Ishikawa (cell line): ENCODE measurements at regions not wholly inside any gene's neighbourhood (a gene's known extent, or its start where the extent isn't known, plus 50 kb on each side); places are given as distances from the start of the nearest gene placed in this dataset.

Source experiments
- CEBPB ChIP-seq: IDR thresholded peaks from 2 replicates; pipeline ENCODE4 v1.6.1; 2012
- CREB1 ChIP-seq: IDR thresholded peaks from 2 replicates; pipeline ENCODE4 v1.6.1; 2012; ENCODE audit warnings: low read depth
- EGR1 ChIP-seq: IDR thresholded peaks from 2 replicates; pipeline ENCODE4 v1.6.1; 2012
- EP300 ChIP-seq: IDR thresholded peaks from 2 replicates; pipeline ENCODE4 v1.6.1; 2012; ENCODE audit warnings: borderline replicate concordance
- FOXM1 ChIP-seq: IDR thresholded peaks from 2 replicates; pipeline ENCODE4 v1.6.1; 2012; ENCODE audit warnings: low read depth, borderline replicate concordance
- NFIC ChIP-seq: IDR thresholded peaks from 2 replicates; pipeline ENCODE4 v1.6.1; 2012
- RAD21 ChIP-seq: IDR thresholded peaks from 2 replicates; pipeline ENCODE4 v1.6.1; 2012; ENCODE audit warnings: low read depth
- TAF1 ChIP-seq: IDR thresholded peaks from 2 replicates; pipeline ENCODE4 v1.6.1; 2012; ENCODE audit warnings: low read depth, mild to moderate bottlenecking
- TCF12 ChIP-seq: IDR thresholded peaks from 2 replicates; pipeline ENCODE4 v1.6.1; 2012; ENCODE audit warnings: low read depth
- TEAD4 ChIP-seq: IDR thresholded peaks from 2 replicates; pipeline ENCODE4 v1.6.1; 2012
- YY1 ChIP-seq: IDR thresholded peaks from 2 replicates; pipeline ENCODE4 v1.6.1; 2012; ENCODE audit warnings: low read depth
- ZBTB7A ChIP-seq: IDR thresholded peaks from 2 replicates; pipeline ENCODE4 v1.6.1; 2012; ENCODE audit warnings: low read depth
- TF ChIP-seq, protein P1 (sequence below): IDR thresholded peaks from 2 replicates; pipeline ENCODE4 v1.6.1; 2012; ENCODE audit warnings: low read depth, mild to moderate bottlenecking
- TF ChIP-seq, protein P2 (sequence below): IDR thresholded peaks from 2 replicates; pipeline ENCODE4 v1.6.1; 2012
- TF ChIP-seq, protein P3 (sequence below): IDR thresholded peaks from 2 replicates; pipeline ENCODE4 v1.6.1; 2012

DNA sequence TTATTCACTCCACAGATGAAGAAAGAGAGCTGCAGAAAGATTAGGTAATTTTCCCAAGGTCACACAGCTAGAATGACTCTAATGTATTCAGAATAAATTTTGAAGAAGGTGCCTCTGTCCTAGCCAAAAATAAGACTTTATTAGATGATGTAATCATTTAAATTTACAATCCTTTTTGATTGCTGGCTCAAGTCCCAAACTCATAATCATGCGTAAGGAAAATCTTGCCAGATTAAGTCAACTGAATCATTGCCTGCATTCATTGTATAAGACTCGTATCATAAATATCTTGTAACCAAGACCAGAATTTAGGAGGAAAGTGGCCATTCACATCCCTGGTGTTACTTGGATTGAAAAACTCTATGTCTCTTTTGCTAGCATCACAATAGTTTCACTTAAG lies 53.1 kb upstream of the STK39 start:
- TF ChIP-seq TEAD4 = no peak

DNA sequence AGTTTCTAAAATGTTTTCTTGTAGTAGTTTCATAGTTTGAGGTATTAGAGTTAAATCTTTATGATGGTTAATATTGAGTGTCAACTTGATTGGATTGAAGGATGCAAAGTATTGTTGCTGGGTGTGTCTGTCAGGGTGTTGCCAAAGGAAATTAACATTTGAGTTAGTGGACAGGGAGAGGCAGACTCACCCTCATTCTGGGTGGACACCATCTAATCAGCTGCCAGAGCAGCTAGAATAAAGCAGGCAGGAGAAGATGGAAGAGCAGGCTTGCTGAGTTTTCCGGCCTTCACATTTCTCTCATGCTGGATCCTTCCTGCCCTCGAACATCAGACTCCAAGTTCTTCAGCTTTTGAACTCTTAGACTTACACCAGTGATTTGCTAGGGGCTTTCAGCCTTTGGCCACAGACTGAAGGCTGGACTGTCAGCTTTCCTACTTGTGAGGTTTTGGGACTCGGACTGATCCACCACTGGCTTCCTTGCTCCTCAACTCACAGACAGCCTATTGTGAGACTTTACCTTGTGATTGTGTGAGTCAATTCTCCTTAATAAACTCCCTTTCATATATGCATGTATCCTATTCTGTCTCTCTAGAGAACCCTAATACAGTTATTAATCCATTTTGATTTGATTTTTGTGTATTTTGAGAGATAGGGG lies 56.8 kb upstream of the STK39 start:
- TF ChIP-seq, protein P1, sequence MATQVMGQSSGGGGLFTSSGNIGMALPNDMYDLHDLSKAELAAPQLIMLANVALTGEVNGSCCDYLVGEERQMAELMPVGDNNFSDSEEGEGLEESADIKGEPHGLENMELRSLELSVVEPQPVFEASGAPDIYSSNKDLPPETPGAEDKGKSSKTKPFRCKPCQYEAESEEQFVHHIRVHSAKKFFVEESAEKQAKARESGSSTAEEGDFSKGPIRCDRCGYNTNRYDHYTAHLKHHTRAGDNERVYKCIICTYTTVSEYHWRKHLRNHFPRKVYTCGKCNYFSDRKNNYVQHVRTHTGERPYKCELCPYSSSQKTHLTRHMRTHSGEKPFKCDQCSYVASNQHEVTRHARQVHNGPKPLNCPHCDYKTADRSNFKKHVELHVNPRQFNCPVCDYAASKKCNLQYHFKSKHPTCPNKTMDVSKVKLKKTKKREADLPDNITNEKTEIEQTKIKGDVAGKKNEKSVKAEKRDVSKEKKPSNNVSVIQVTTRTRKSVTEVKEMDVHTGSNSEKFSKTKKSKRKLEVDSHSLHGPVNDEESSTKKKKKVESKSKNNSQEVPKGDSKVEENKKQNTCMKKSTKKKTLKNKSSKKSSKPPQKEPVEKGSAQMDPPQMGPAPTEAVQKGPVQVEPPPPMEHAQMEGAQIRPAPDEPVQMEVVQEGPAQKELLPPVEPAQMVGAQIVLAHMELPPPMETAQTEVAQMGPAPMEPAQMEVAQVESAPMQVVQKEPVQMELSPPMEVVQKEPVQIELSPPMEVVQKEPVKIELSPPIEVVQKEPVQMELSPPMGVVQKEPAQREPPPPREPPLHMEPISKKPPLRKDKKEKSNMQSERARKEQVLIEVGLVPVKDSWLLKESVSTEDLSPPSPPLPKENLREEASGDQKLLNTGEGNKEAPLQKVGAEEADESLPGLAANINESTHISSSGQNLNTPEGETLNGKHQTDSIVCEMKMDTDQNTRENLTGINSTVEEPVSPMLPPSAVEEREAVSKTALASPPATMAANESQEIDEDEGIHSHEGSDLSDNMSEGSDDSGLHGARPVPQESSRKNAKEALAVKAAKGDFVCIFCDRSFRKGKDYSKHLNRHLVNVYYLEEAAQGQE = no peak
- TF ChIP-seq CEBPB (no peak), EP300 (no peak), RAD21 (no peak), TAF1 (no peak), FOXM1 (no peak), EGR1 (no peak), YY1 (no peak), NFIC (no peak), CREB1 (no peak)
- TF ChIP-seq, protein P2, sequence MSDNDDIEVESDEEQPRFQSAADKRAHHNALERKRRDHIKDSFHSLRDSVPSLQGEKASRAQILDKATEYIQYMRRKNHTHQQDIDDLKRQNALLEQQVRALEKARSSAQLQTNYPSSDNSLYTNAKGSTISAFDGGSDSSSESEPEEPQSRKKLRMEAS = no peak

DNA sequence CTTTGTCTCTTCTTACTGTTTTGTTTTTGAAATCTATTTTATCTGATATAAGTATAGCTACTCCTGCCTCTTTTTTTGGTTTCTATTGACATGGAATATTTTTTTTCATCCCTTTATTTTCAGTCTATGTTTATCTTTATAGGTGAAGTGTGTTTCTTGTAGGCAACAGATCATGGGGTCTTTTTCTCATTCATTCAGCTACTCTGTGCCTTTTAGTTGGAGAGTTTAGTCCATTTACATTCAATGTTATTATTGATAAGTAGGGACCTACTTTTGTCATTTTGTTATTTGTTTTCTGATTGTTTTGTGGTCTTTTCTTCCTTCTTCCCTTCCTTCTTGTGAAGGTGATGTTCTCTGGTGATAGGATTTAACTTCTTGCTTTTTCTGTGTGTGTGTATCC lies 60.0 kb upstream of the STK39 start:
- no peak for TF ChIP-seq TCF12
- TF ChIP-seq NFIC = no peak
- no peak for TF ChIP-seq ZBTB7A
- TF ChIP-seq, protein P3, sequence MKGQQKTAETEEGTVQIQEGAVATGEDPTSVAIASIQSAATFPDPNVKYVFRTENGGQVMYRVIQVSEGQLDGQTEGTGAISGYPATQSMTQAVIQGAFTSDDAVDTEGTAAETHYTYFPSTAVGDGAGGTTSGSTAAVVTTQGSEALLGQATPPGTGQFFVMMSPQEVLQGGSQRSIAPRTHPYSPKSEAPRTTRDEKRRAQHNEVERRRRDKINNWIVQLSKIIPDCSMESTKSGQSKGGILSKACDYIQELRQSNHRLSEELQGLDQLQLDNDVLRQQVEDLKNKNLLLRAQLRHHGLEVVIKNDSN = no peak
- no peak for TF ChIP-seq TAF1
- no peak for TF ChIP-seq CEBPB
- no peak for TF ChIP-seq RAD21
- no peak for TF ChIP-seq CREB1
- TF ChIP-seq, protein P1 = no peak
- no peak for TF ChIP-seq EGR1
- no peak for TF ChIP-seq TEAD4
- no peak for TF ChIP-seq EP300
- no peak for TF ChIP-seq YY1
- TF ChIP-seq FOXM1 = no peak
- TF ChIP-seq, protein P2 = no peak

DNA sequence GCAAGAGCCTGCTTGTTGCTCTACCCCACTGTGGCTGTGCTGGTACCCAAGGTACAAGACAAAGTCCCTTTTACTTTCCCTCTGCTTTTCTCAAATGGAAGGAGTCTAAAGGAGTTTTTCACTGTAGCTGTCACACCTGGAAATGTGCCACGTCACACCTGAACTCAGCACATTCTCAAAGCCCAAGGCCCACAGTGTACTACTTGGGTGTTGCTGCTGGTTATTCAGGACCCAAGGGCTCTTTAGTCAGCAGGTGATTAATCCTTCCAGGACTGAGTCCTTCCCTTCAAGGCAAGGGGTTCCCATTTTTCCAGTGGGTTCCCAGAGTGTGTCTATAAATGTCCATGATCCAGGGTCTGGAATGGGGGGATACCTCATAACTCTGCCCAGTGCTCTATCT lies 63.2 kb upstream of the STK39 start:
- TF ChIP-seq, protein P1 = no peak
- TF ChIP-seq FOXM1 (no peak), CREB1 (no peak), TEAD4 (no peak), YY1 (no peak), TAF1 (no peak), EGR1 (no peak), TCF12 (no peak), CEBPB (no peak), NFIC (no peak), ZBTB7A (no peak), EP300 (no peak), RAD21 (no peak)
- TF ChIP-seq, protein P2 = no peak
- TF ChIP-seq, protein P3 = no peak
